Stimulated activated naive CD8-positive, alpha-beta T cell treated with anti-CD3 and anti-CD28 coated beads, Interleukin-15, Interleukin-2, amounts not matched to agents 100 ng/mL and 50 ng/mL, for 24 hours (primary cell): ENCODE measurements at regions not wholly inside any gene's neighbourhood (a gene's known extent, or its start where the extent isn't known, plus 50 kb on each side); places are given as distances from the start of the nearest gene placed in this dataset.
"Not testable (repeated sequence)": the region's sequence is repeated elsewhere in the genome, so short reads cannot be mapped to it uniquely, and the experiment has no call there.

Experiments
- H3K27ac Mint-ChIP-seq: one replicate; pipeline ENCODE4 v1.8.0; 2021; ENCODE audit warnings: mild to moderate bottlenecking, mixed read lengths
- H3K27me3 Mint-ChIP-seq: one replicate; pipeline ENCODE4 v1.8.0; 2021; ENCODE audit warnings: mixed read lengths
- H3K36me3 Mint-ChIP-seq: one replicate; pipeline ENCODE4 v1.8.0; 2021; ENCODE audit warnings: low read depth, mixed read lengths
- H3K4me1 Mint-ChIP-seq: one replicate; pipeline ENCODE4 v1.8.0; 2021; ENCODE audit warnings: low read depth, mixed read lengths
- H3K4me3 Mint-ChIP-seq: one replicate; pipeline ENCODE4 v1.8.0; 2021; ENCODE audit warnings: mild to moderate bottlenecking, mixed read lengths
- H3K9me3 Mint-ChIP-seq: one replicate; pipeline ENCODE4 v1.8.0; 2021; ENCODE audit warnings: mixed read lengths

GRCh38 chr9:744790-745484 lies 96.6 kb upstream of the DMRT1 start:
- Mint-ChIP-seq H3K4me1 (peaks cover 21% of the 10 kb centered on the region), H3K36me3 (peaks cover 14% of the 10 kb centered on the region), H3K4me3 (no peak overlapping the region), H3K9me3 (no peaks in the 10 kb centered on the region), H3K27me3 (no peaks in the 10 kb centered on the region), H3K27ac (no peak overlapping the region)

GRCh38 chr9:745761-746380 lies 95.6 kb upstream of the DMRT1 start:
- H3K36me3 Mint-ChIP-seq, result peaks cover 14% of the 10 kb centered on the region
- no peak overlapping the region for H3K4me3 Mint-ChIP-seq
- no peak overlapping the region for H3K27ac Mint-ChIP-seq
- no peaks in the 10 kb centered on the region for H3K9me3 Mint-ChIP-seq
- peaks cover 30% of the 10 kb centered on the region for H3K4me1 Mint-ChIP-seq
- no peaks in the 10 kb centered on the region for H3K27me3 Mint-ChIP-seq

GRCh38 chr9:746661-747434 lies 94.6 kb upstream of the DMRT1 start:
- H3K4me3 Mint-ChIP-seq, result no peak overlapping the region
- H3K27ac Mint-ChIP-seq, result no peak overlapping the region
- peaks cover 12% of the 10 kb centered on the region for H3K36me3 Mint-ChIP-seq
- no peaks in the 10 kb centered on the region for H3K27me3 Mint-ChIP-seq
- no peaks in the 10 kb centered on the region for H3K9me3 Mint-ChIP-seq
- H3K4me1 Mint-ChIP-seq, result peaks cover 40% of the 10 kb centered on the region

- no peak overlapping the region for H3K27ac Mint-ChIP-seq
- H3K27me3 Mint-ChIP-seq, result no peaks in the 10 kb centered on the region
- no peak overlapping the region for H3K4me3 Mint-ChIP-seq
- H3K4me1 Mint-ChIP-seq, result peaks cover 45% of the 10 kb centered on the region
- H3K9me3 Mint-ChIP-seq, result no peaks in the 10 kb centered on the region
- peaks cover 9% of the 10 kb centered on the region for H3K36me3 Mint-ChIP-seq
Measured at GRCh38 chr9:747567-747966, 93.9 kb upstream of the DMRT1 start.

- Mint-ChIP-seq H3K9me3 (no peaks in the 10 kb centered on the region), H3K27ac (peak overlapping the region; percentile 55), H3K4me3 (no peak overlapping the region), H3K27me3 (no peaks in the 10 kb centered on the region), H3K36me3 (peaks cover 3% of the 10 kb centered on the region), H3K4me1 (peaks cover 45% of the 10 kb centered on the region)
Measured at GRCh38 chr9:748861-749497, 92.5 kb upstream of the DMRT1 start.

- peaks cover 3% of the 10 kb centered on the region for H3K36me3 Mint-ChIP-seq
- peak overlapping the region; percentile 35 for H3K4me3 Mint-ChIP-seq
- H3K4me1 Mint-ChIP-seq, result peaks cover 45% of the 10 kb centered on the region
- no peaks in the 10 kb centered on the region for H3K9me3 Mint-ChIP-seq
- no peaks in the 10 kb centered on the region for H3K27me3 Mint-ChIP-seq
- H3K27ac Mint-ChIP-seq, result peak overlapping the region; percentile 29
Measured at GRCh38 chr9:749716-750115, 91.8 kb upstream of the DMRT1 start.

- Mint-ChIP-seq H3K4me1 (peaks cover 46% of the 10 kb centered on the region), H3K9me3 (no peaks in the 10 kb centered on the region), H3K4me3 (peak overlapping the region; percentile 35), H3K27ac (peak overlapping the region; percentile 59), H3K36me3 (peaks cover 3% of the 10 kb centered on the region), H3K27me3 (no peaks in the 10 kb centered on the region)
Measured at GRCh38 chr9:750249-750967, 91.1 kb upstream of the DMRT1 start.

- H3K9me3 Mint-ChIP-seq, result no peaks in the 10 kb centered on the region
- H3K27me3 Mint-ChIP-seq, result peaks cover 4% of the 10 kb centered on the region
- H3K36me3 Mint-ChIP-seq, result no peaks in the 10 kb centered on the region
- peak overlapping the region; percentile 12 for H3K4me3 Mint-ChIP-seq
- H3K27ac Mint-ChIP-seq, result peak overlapping the region; percentile 59
- peaks cover 55% of the 10 kb centered on the region for H3K4me1 Mint-ChIP-seq
Measured at GRCh38 chr9:751137-752051, 90.1 kb upstream of the DMRT1 start.

- H3K27ac Mint-ChIP-seq, result no peak overlapping the region
Measured at GRCh38 chr9:752201-752600, 89.3 kb upstream of the DMRT1 start.

GRCh38 chr9:752681-753200 lies 88.8 kb upstream of the DMRT1 start:
- Mint-ChIP-seq H3K4me1 (peaks cover 55% of the 10 kb centered on the region), H3K4me3 (no peak overlapping the region), H3K9me3 (no peaks in the 10 kb centered on the region), H3K36me3 (no peaks in the 10 kb centered on the region), H3K27ac (no peak overlapping the region), H3K27me3 (peaks cover 4% of the 10 kb centered on the region)

More at GRCh38 chr9:752201-752600, 89.3 kb upstream of the DMRT1 start:
- Mint-ChIP-seq H3K4me1 (peaks cover 55% of the 10 kb centered on the region), H3K27me3 (peaks cover 4% of the 10 kb centered on the region), H3K4me3 (no peak overlapping the region), H3K36me3 (no peaks in the 10 kb centered on the region), H3K9me3 (no peaks in the 10 kb centered on the region)

- not testable (repeated sequence) for H3K9me3 Mint-ChIP-seq, H3K36me3 Mint-ChIP-seq, H3K4me3 Mint-ChIP-seq, H3K27me3 Mint-ChIP-seq, H3K27ac Mint-ChIP-seq
- peaks cover 47% of the 10 kb centered on the region for H3K4me1 Mint-ChIP-seq
Measured at GRCh38 chr9:753734-754133, 87.8 kb upstream of the DMRT1 start.

- H3K36me3 Mint-ChIP-seq, result no peaks in the 10 kb centered on the region
- no peak overlapping the region for H3K4me3 Mint-ChIP-seq
- H3K9me3 Mint-ChIP-seq, result no peaks in the 10 kb centered on the region
- no peak overlapping the region for H3K27ac Mint-ChIP-seq
- peaks cover 40% of the 10 kb centered on the region for H3K4me1 Mint-ChIP-seq
- H3K27me3 Mint-ChIP-seq, result peaks cover 4% of the 10 kb centered on the region
Measured at GRCh38 chr9:754150-754931, 87.2 kb upstream of the DMRT1 start.
